Keratinocyte (primary cell): ENCODE measurements at regions not wholly inside any gene's neighbourhood (a gene's known extent, or its start where the extent isn't known, plus 50 kb on each side); places are given as distances from the start of the nearest gene placed in this dataset.
"Not testable (repeated sequence)": the region's sequence is repeated elsewhere in the genome, so short reads cannot be mapped to it uniquely, and the experiment has no call there.

Experiments
- EZH2 ChIP-seq: IDR thresholded peaks from one replicate; pipeline ENCODE4 v1.6.1; 2012; ENCODE audit warnings: inconsistent platforms, mild to moderate bottlenecking, low read length, moderate library complexity
- TF ChIP-seq, protein P1 (sequence below), 3 experiments: IDR thresholded peaks in 1 of 3; conservative IDR thresholded peaks in 1 of 3; optimal IDR thresholded peaks in 1 of 3; 2 replicates in 2 of 3; 3 replicates in 1 of 3; pipeline versions ENCODE3 to v1.5.1; 2011; ENCODE audit warnings: low read length in 3 of 3, mild to moderate bottlenecking in 3 of 3, moderate library complexity in 2 of 3, control low read depth in 1 of 3, inconsistent platforms in 1 of 3; ENCODE audit not compliant: insufficient read depth in 2 of 3; ENCODE audit errors: extremely low read depth in 1 of 3

- TF ChIP-seq, protein P1, sequence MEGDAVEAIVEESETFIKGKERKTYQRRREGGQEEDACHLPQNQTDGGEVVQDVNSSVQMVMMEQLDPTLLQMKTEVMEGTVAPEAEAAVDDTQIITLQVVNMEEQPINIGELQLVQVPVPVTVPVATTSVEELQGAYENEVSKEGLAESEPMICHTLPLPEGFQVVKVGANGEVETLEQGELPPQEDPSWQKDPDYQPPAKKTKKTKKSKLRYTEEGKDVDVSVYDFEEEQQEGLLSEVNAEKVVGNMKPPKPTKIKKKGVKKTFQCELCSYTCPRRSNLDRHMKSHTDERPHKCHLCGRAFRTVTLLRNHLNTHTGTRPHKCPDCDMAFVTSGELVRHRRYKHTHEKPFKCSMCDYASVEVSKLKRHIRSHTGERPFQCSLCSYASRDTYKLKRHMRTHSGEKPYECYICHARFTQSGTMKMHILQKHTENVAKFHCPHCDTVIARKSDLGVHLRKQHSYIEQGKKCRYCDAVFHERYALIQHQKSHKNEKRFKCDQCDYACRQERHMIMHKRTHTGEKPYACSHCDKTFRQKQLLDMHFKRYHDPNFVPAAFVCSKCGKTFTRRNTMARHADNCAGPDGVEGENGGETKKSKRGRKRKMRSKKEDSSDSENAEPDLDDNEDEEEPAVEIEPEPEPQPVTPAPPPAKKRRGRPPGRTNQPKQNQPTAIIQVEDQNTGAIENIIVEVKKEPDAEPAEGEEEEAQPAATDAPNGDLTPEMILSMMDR (optimal IDR thresholded peaks at IDR 0.05 in 1 of 3, IDR thresholded peaks at IDR 0.05 in 1 of 3, conservative IDR thresholded peaks at IDR 0.05 in 1 of 3; ENCODE audit: extremely low read depth in 1 of 3, insufficient read depth in 2 of 3, low read length in 3 of 3), result not testable (repeated sequence)
- not testable (repeated sequence) for TF ChIP-seq EZH2
These were observed 521.8 kb downstream of the GOLGA6L6 start for GRCh38 chr15:20019758-20020157.
